ENCODE measurements at regions not wholly inside any gene's neighbourhood (a gene's known extent, or its start where the extent isn't known, plus 50 kb on each side); places are given as distances from the start of the nearest gene placed in this dataset.

DNA sequence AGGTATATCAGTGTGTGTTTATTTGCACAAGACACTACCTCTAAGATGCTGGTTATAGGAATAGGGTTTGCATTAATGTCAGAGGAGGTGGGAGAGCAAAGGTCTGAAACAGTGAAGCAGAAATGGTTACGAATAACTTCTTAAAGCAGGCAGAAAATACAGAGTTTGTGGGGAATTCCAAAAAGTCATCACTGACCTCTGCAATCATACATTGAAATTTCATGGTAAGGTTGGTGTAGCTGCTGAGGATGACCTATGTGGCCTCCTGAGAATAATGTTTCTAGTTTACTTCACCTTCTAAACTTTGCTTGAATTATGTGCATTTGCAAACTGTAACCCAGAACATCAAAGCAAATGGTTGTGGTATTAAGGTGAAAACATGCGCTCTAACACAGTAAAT is 280.1 kb downstream of the PCDH20 start:
- TF ChIP-seq CTCF (IDR thresholded peaks at IDR 0.05 in 4 of 5, conservative IDR thresholded peaks at IDR 0.05 in 1 of 5) (no peak), POLR2A (IDR thresholded peaks at IDR 0.05) (no peak)

Measured in gastrocnemius medialis (tissue), 4 donors.